ENCODE measurements at regions not wholly inside any gene's neighbourhood (a gene's known extent, or its start where the extent isn't known, plus 50 kb on each side); places are given as distances from the start of the nearest gene placed in this dataset.

- no peak for TF ChIP-seq CTCF (IDR thresholded peaks at IDR 0.05; ENCODE audit: low read depth, low read length, poor library complexity, severe bottlenecking)
- no peak for TF ChIP-seq EZH2phosphoT487 (IDR thresholded peaks at IDR 0.05; ENCODE audit: borderline replicate concordance, low read length)
Observed at GRCh38 chr10:131574707-131575430, 263.3 kb upstream of the TCERG1L start.

Data from DOHH2 (cell line).